SU-DHL-6 (cell line): ENCODE measurements at regions not wholly inside any gene's neighbourhood (a gene's known extent, or its start where the extent isn't known, plus 50 kb on each side); places are given as distances from the start of the nearest gene placed in this dataset.

ENCODE experiments used
- H2AFZ ChIP-seq: fragments of 200-600 bp; sonication (generic); 2 replicates; pipeline ENCODE4 v1.6.1; 2014; ENCODE audit warnings: low read depth, mild to moderate bottlenecking, moderate library complexity, mixed read lengths, antibody characterized with exemption, low read length; ENCODE audit not compliant: severe bottlenecking
- H3F3A ChIP-seq: fragments of 200-600 bp; shearing (Covaris generic); 2 replicates; pipeline ENCODE4 v1.6.0; 2016; ENCODE audit warnings: antibody characterized with exemption, mild to moderate bottlenecking; ENCODE audit not compliant: insufficient read depth
- H3K27ac ChIP-seq: fragments of 200-600 bp; sonication (generic); 2 replicates; pipeline ENCODE4 v1.5.1; 2016; ENCODE audit warnings: low read depth, mild to moderate bottlenecking, low read length, moderate library complexity, mixed read lengths
- H3K27me3 ChIP-seq: fragments of 200-600 bp; sonication (generic), shearing (Covaris generic); 2 replicates; pipeline ENCODE4 v1.6.0; 2014; ENCODE audit warnings: mild to moderate bottlenecking, low read length
- H3K36me3 ChIP-seq: fragments of 200-600 bp; sonication (generic); 2 replicates; pipeline ENCODE4 v1.6.1; 2014; ENCODE audit warnings: mild to moderate bottlenecking, low read length, mixed read lengths
- H3K4me2 ChIP-seq: fragments of 300-600, 200-600 bp; shearing (Covaris generic), sonication (generic); 2 replicates; pipeline ENCODE4 v1.6.0; 2014; ENCODE audit warnings: low read length, low read depth, mild to moderate bottlenecking; ENCODE audit not compliant: poor library complexity, severe bottlenecking
- H3K4me3 ChIP-seq: fragments of 200-600 bp; sonication (generic); 2 replicates; pipeline ENCODE4 v1.5.1; 2014; ENCODE audit warnings: antibody characterized with exemption, low read length, mild to moderate bottlenecking, mixed read lengths; ENCODE audit not compliant: insufficient read depth, poor library complexity, severe bottlenecking
- H3K79me2 ChIP-seq: fragments of 200-600 bp; sonication (generic); 2 replicates; pipeline ENCODE4 v1.6.1; 2014; ENCODE audit warnings: mild to moderate bottlenecking, low read length, moderate library complexity; ENCODE audit not compliant: insufficient read depth
- H3K9ac ChIP-seq: fragments of 200-600 bp; sonication (generic); 2 replicates; pipeline ENCODE4 v1.7.0; 2014; ENCODE audit warnings: mild to moderate bottlenecking, low read length
- H3K9me2 ChIP-seq: fragments of 200-600 bp; sonication (generic); replicated peaks from 2 replicates; pipeline ENCODE4 v1.6.1; 2014; ENCODE audit warnings: low read length; ENCODE audit not compliant: insufficient read depth
- H3K9me3 ChIP-seq: fragments of 200-600 bp; sonication (generic); 2 replicates; pipeline ENCODE4 v1.6.1; 2014; ENCODE audit warnings: low read length, mixed read lengths; ENCODE audit not compliant: insufficient read depth
- H4K20me1 ChIP-seq: fragments of 200-600 bp; sonication (generic); 2 replicates; pipeline ENCODE4 v1.6.1; 2014; ENCODE audit warnings: low read depth, mild to moderate bottlenecking, antibody characterized with exemption, low read length, moderate library complexity, mixed read lengths
- EZH2phosphoT487 ChIP-seq: fragments of 200-600 bp; sonication (generic), shearing (Covaris generic); conservative IDR thresholded peaks from 2 replicates; pipeline ENCODE4 v1.6.1; 2018; ENCODE audit warnings: mild to moderate bottlenecking, antibody characterized with exemption, low read length, moderate library complexity, mixed read lengths
- TF ChIP-seq, protein P1 (sequence below): fragments of 200-600 bp; sonication (generic); IDR thresholded peaks from one replicate; pipeline ENCODE4 v1.5.1; 2017; ENCODE audit warnings: antibody characterized with exemption, mild to moderate bottlenecking, low read length, moderate library complexity; ENCODE audit not compliant: insufficient read depth, poor library complexity, severe bottlenecking

DNA sequence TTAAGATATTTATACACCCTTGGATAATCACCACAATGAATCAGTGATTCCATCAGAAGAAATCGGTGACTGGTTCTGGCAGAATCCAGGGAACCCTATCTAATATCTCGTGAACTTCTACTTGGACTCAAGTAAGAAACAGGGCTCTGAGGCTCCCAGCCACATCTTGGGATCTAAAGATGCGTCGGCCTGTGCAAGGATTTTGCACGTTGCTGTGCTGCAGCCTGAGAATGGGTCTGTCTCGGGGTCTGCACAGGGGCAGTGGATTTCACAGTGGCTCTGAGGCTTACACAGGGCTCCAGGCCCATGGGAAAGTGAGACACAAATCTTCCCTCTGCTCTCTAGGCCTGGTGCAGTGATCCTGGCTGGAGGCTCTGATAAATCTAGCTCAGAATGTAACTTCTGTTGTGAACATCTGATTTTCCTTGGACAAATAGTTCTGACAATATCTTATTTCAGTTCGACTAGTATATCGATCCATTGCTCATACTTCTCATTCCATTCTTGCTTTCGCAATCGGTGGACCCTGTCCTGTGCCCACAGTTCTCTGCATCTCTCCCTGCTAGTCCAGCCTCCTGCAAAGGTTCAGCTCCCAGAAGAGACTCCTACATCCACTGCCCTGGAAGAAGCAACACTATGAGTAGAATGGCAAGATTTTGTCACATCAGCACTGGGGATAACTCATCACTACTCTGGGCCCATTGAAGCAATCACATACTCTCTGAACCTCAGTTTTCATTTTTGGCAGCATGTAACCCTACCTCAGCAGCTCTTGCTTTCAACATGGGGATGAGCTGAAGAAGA is 105.5 kb upstream of the TOP3B start:
- H3K9me3 ChIP-seq = no peaks in the 10 kb centered on the region
- H3K4me3 ChIP-seq = no peak overlapping the region
- TF ChIP-seq, protein P1, sequence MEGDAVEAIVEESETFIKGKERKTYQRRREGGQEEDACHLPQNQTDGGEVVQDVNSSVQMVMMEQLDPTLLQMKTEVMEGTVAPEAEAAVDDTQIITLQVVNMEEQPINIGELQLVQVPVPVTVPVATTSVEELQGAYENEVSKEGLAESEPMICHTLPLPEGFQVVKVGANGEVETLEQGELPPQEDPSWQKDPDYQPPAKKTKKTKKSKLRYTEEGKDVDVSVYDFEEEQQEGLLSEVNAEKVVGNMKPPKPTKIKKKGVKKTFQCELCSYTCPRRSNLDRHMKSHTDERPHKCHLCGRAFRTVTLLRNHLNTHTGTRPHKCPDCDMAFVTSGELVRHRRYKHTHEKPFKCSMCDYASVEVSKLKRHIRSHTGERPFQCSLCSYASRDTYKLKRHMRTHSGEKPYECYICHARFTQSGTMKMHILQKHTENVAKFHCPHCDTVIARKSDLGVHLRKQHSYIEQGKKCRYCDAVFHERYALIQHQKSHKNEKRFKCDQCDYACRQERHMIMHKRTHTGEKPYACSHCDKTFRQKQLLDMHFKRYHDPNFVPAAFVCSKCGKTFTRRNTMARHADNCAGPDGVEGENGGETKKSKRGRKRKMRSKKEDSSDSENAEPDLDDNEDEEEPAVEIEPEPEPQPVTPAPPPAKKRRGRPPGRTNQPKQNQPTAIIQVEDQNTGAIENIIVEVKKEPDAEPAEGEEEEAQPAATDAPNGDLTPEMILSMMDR = no peak
- no peak for TF ChIP-seq EZH2phosphoT487
- no peaks in the 10 kb centered on the region for H3K36me3 ChIP-seq
- H3K79me2 ChIP-seq = no peaks in the 10 kb centered on the region
- H3K27me3 ChIP-seq = no peaks in the 10 kb centered on the region
- H3K4me2 ChIP-seq = no peak overlapping the region
- no peak overlapping the region for H3K9ac ChIP-seq
- H3K9me2 ChIP-seq = no peaks in the 10 kb centered on the region
- no peak overlapping the region for H2AFZ ChIP-seq
- no peaks in the 10 kb centered on the region for H4K20me1 ChIP-seq
- H3F3A ChIP-seq = no peaks in the 10 kb centered on the region
- no peak overlapping the region for H3K27ac ChIP-seq

DNA sequence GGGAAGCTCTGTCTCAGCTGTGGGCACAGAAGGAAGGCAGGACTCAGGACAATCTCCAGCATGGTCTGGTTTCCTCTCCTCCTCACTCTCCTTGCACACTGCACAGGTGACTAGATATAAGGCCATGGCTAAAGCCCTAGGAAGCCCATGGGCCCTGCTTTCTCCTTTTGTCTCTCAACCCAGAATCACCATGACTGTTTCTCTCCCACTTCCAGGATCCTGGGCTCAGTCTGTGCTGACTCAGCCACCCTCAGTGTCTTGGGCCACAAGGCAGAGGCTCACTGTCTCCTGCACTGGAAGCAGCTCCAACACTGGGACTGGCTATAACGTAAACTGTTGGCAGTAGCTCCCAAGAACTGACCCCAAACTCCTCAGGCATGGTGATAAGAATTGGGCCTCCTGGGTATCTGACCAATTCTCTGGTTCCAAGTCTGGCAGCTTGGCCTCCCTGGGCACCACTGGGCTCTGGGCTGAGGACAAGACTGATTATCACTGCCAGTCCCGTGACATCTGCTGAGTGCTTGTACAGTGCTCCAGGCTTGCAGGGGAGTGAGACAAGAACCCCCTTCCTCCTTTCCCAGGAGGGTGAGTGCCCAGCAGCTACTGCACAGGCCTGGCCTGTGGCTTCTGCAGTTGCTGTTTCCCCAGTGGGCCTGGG is 104.0 kb upstream of the TOP3B start:
- no peaks in the 10 kb centered on the region for H3F3A ChIP-seq
- H2AFZ ChIP-seq = no peak overlapping the region
- H3K27ac ChIP-seq = no peak overlapping the region
- H3K27me3 ChIP-seq = no peaks in the 10 kb centered on the region
- no peaks in the 10 kb centered on the region for H4K20me1 ChIP-seq
- no peak overlapping the region for H3K4me2 ChIP-seq
- no peaks in the 10 kb centered on the region for H3K36me3 ChIP-seq
- H3K9me2 ChIP-seq = no peaks in the 10 kb centered on the region
- no peak for TF ChIP-seq EZH2phosphoT487
- TF ChIP-seq, protein P1 = no peak
- no peaks in the 10 kb centered on the region for H3K9me3 ChIP-seq
- no peak overlapping the region for H3K9ac ChIP-seq
- no peak overlapping the region for H3K4me3 ChIP-seq
- H3K79me2 ChIP-seq = no peaks in the 10 kb centered on the region

DNA sequence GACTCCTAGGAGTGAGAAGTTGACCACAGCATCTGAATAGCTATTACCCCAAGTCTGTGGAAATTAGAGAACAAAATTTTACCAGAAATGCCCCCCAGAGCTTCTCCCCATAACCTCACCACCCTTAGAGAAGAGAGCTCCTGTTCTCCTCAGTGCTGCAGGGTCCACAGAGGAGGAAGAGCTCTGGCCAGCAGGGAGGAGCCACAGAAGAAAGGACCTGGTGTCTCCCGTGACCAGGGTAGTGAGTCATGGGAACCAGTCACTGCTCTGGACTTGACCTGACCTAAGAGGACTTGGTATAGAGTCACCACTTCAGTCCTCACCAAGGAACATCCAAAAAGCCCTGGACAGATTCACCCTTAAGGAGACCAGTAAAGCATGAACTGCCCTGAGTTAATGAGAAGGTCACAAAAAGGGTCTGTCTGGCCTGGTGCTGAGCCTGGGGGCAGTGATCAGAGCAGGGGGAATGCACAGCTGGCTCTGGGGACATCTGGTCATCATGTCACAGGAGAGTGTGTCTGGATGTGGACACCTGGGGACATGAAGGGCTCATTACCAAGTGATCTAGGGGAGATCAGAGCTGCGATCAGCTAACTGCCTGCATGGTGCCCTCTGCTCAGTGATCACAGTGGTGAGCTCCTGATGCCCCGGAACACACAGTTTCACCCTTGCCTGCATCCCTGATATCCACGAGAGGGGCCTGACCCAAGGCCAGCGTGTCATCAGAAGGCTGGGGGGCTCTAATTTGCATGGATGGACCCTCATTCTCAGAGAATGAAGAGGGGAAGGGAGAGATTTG is 103.3 kb upstream of the TOP3B start:
- Histone ChIP-seq H3K9me2 (no peaks in the 10 kb centered on the region), H3K36me3 (no peaks in the 10 kb centered on the region), H3K27me3 (no peaks in the 10 kb centered on the region), H2AFZ (no peak overlapping the region), H3K9ac (no peak overlapping the region), H4K20me1 (no peaks in the 10 kb centered on the region), H3K27ac (no peak overlapping the region), H3K4me2 (no peak overlapping the region), H3K79me2 (no peaks in the 10 kb centered on the region), H3F3A (no peaks in the 10 kb centered on the region), H3K4me3 (no peak overlapping the region), H3K9me3 (no peaks in the 10 kb centered on the region)
- no peak for TF ChIP-seq EZH2phosphoT487
- TF ChIP-seq, protein P1 = no peak
